Naive thymus-derived CD4-positive, alpha-beta T cell (primary cell): ENCODE measurements at regions not wholly inside any gene's neighbourhood (a gene's known extent, or its start where the extent isn't known, plus 50 kb on each side); places are given as distances from the start of the nearest gene placed in this dataset.

Experiments used
- ATAC-seq: fragments of 150-1000 bp; cut with Tn5 transposase; 2 replicates; pipeline ENCODE4 v1.10.0; 2021; ENCODE audit warnings: mild to moderate bottlenecking, moderate library complexity
- CTCF ChIA-PET: fragments of 350-600 bp; sonication (Branson Sonifier 250); formaldehyde crosslinking; loops from one replicate; lab custom pipeline; 2021; ENCODE audit warnings: antibody characterized with exemption; lab: Charles Lee
- POLR2A ChIA-PET: fragments of 350-600 bp; sonication (Branson Sonifier 250); formaldehyde crosslinking; loops from one replicate; lab custom pipeline; 2021; ENCODE audit warnings: antibody characterized with exemption, inconsistent platforms; lab: Charles Lee
- DNase-seq, 9 donors: peaks; one replicate each; pipeline versions ENCODE4 v3.0.0 to v3.0.0-alpha.2; 2020 to 2022; ENCODE audit warnings: mixed read lengths in 1 of 9
- H3K27ac ChIP-seq: one replicate; pipeline ENCODE4 v1.7.0; 2013; ENCODE audit warnings: mild to moderate bottlenecking, low read depth, low read length, moderate library complexity
- H3K27me3 ChIP-seq, 2 donors: one replicate each; pipeline ENCODE4 v1.7.0; 2013; ENCODE audit warnings: low read length in 2 of 2, mild to moderate bottlenecking in 2 of 2, moderate library complexity in 2 of 2; ENCODE audit not compliant: control insufficient read depth in 2 of 2, insufficient read depth in 2 of 2
- H3K36me3 ChIP-seq, 3 experiments: 1 replicate in 2 of 3; 2 replicates in 1 of 3; pipeline ENCODE4 v1.7.0; 2013; ENCODE audit warnings: low read length in 3 of 3, mild to moderate bottlenecking in 3 of 3, moderate library complexity in 1 of 3; ENCODE audit not compliant: insufficient read depth in 3 of 3, control insufficient read depth in 2 of 3
- H3K4me1 ChIP-seq, 2 donors: one replicate each; pipeline ENCODE4 v1.7.0; 2013; ENCODE audit warnings: low read length in 2 of 2, mild to moderate bottlenecking in 2 of 2, moderate library complexity in 1 of 2; ENCODE audit not compliant: control insufficient read depth in 2 of 2, insufficient read depth in 2 of 2
- H3K4me3 ChIP-seq: 2 replicates; pipeline ENCODE4 v1.7.0; 2013; ENCODE audit warnings: mild to moderate bottlenecking, low read length
- H3K9me3 ChIP-seq, 3 experiments: 1 replicate in 2 of 3; 2 replicates in 1 of 3; pipeline ENCODE4 v1.7.0; 2013; ENCODE audit warnings: low read length in 3 of 3; ENCODE audit not compliant: control insufficient read depth in 2 of 3
- H3K27ac Mint-ChIP-seq, 9 donors: one replicate each; pipeline ENCODE4 v1.8.0; 2020 to 2022; ENCODE audit warnings: mixed read lengths in 9 of 9, mild to moderate bottlenecking in 8 of 9, moderate library complexity in 5 of 9, inconsistent platforms in 2 of 9
- H3K27me3 Mint-ChIP-seq, 5 donors: one replicate each; pipeline ENCODE4 v1.8.0; 2021 to 2022; ENCODE audit warnings: mixed read lengths in 5 of 5, mild to moderate bottlenecking in 1 of 5
- H3K36me3 Mint-ChIP-seq, 5 donors: one replicate each; pipeline ENCODE4 v1.8.0; 2020 to 2022; ENCODE audit warnings: mixed read lengths in 5 of 5, mild to moderate bottlenecking in 3 of 5, inconsistent platforms in 1 of 5
- H3K4me1 Mint-ChIP-seq, 7 donors: one replicate each; pipeline ENCODE4 v1.8.0; 2020 to 2022; ENCODE audit warnings: mixed read lengths in 7 of 7, mild to moderate bottlenecking in 3 of 7, inconsistent platforms in 1 of 7
- H3K4me3 Mint-ChIP-seq, 10 donors: one replicate each; pipeline ENCODE4 v1.8.0; 2020 to 2022; ENCODE audit warnings: mild to moderate bottlenecking in 10 of 10, mixed read lengths in 10 of 10, moderate library complexity in 6 of 10, inconsistent platforms in 2 of 10
- H3K9me3 Mint-ChIP-seq, 11 donors: one replicate each; pipeline ENCODE4 v1.8.0; 2020 to 2022; ENCODE audit warnings: mixed read lengths in 11 of 11, mild to moderate bottlenecking in 4 of 11, inconsistent platforms in 1 of 11, moderate library complexity in 1 of 11
- intact Hi-C, 2 donors: fragments of 100-400 bp; cut with micrococcal nuclease; formaldehyde crosslinking; loops; one replicate each; pipeline ENCODE4 v1.15.1; 2023

DNA sequence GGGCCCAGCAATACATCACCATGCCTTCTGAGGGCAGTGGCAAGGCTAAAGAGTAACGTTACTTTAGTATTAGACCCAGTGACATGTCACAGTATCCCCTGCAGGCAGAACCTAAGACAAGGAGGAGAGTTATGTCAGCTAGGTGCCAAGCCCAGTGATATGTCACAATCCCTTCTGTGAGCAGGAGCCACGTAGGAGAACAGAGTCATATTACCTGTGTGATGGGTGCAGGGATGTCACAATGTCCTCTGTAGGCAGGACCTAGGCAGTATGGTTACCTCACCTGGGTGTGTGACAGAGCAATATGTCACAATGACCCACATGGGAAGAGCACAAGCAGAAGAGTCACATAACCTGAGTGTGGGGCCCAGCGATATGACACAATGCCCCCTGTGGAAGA, 121.8 kb downstream of the ZNF675 start:
- H3K4me3 ChIP-seq = no peak overlapping the region
- intact Hi-C loops = no loop called here
- H3K4me1 ChIP-seq = no peaks in the 10 kb centered on the region
- H3K4me3 Mint-ChIP-seq = no peak overlapping the region
- DNase-seq (no peak), ATAC-seq (no peak)
- H3K36me3 ChIP-seq = no peaks in the 10 kb centered on the region
- no peaks in the 10 kb centered on the region for H3K27me3 Mint-ChIP-seq
- H3K4me1 Mint-ChIP-seq = no peaks in the 10 kb centered on the region
- peaks cover 14 to 83% (median 51%) of the 10 kb centered on the region in 11 donors for H3K9me3 Mint-ChIP-seq
- H3K9me3 ChIP-seq = peaks cover 0 to 22% (median 0%) of the 10 kb centered on the region in 3 experiments
- ChIA-PET POLR2A (no interaction called here), CTCF (no interaction called here)
- H3K27ac Mint-ChIP-seq = no peak overlapping the region
- H3K27me3 ChIP-seq = no peaks in the 10 kb centered on the region
- H3K36me3 Mint-ChIP-seq = peaks cover 5 to 16% (median 5%) of the 10 kb centered on the region in 5 donors
- no peak overlapping the region for H3K27ac ChIP-seq

DNA sequence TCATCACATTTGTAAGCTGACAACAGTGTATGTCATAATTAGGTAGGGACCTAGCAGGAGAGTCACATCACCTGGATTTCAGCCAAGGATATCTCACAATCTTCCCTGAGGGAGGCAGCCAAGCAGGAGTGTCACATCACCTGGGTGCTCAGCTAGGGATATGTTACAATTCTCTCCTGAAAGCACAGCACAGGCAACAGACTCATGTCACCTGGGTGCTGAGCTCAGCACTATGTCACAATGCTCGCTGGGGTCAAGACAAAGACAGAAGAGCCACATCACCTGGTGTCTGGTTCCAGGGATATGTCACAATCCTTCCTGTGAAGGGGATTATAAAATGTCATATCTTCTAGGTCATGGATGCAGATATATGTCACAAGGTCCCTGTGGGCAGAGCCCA, 123.7 kb downstream of the ZNF675 start:
- peaks cover 19 to 82% (median 47%) of the 10 kb centered on the region in 11 donors for H3K9me3 Mint-ChIP-seq
- H3K4me1 Mint-ChIP-seq = no peaks in the 10 kb centered on the region
- ChIA-PET POLR2A (no interaction called here), CTCF (no interaction called here)
- Histone ChIP-seq H3K4me1 (no peaks in the 10 kb centered on the region), H3K36me3 (no peaks in the 10 kb centered on the region), H3K9me3 (peaks cover 0 to 13% (median 0%) of the 10 kb centered on the region in 3 experiments), H3K4me3 (no peak overlapping the region), H3K27me3 (no peaks in the 10 kb centered on the region), H3K27ac (no peak overlapping the region)
- H3K36me3 Mint-ChIP-seq = peaks cover 2 to 19% (median 5%) of the 10 kb centered on the region in 5 donors
- H3K4me3 Mint-ChIP-seq = no peak overlapping the region
- no peak for ATAC-seq
- no peak overlapping the region for H3K27ac Mint-ChIP-seq
- no peak for DNase-seq
- intact Hi-C loops = no loop called here
- no peaks in the 10 kb centered on the region for H3K27me3 Mint-ChIP-seq

DNA sequence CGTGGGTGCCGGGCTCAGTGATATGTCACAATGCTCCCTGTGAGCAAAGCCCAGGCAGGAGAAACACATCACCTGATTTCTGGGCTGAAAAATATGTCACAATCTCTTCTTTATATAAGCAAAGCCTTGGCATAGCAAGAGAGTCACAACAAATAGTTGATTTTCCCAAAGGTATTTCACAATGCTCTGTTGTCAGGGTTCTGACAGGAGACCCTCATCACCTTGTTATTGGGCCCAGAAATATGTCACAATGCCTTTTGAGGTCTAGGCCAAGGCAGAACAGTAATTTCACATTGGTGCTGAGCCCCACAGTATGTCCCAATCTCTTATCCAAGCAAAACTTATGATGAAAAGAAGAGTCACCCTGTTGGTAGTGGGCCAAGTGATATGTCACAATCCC, 125.7 kb downstream of the ZNF675 start:
- Histone ChIP-seq H3K27ac (no peak overlapping the region), H3K4me3 (no peak overlapping the region), H3K9me3 (peaks cover 0 to 5% (median 0%) of the 10 kb centered on the region in 3 experiments), H3K36me3 (no peaks in the 10 kb centered on the region), H3K4me1 (no peaks in the 10 kb centered on the region), H3K27me3 (no peaks in the 10 kb centered on the region)
- ATAC-seq (no peak), DNase-seq (no peak)
- H3K27me3 Mint-ChIP-seq = no peaks in the 10 kb centered on the region
- peaks cover 0 to 19% (median 0%) of the 10 kb centered on the region in 5 donors for H3K36me3 Mint-ChIP-seq
- intact Hi-C loops = no loop called here
- ChIA-PET POLR2A (no interaction called here), CTCF (no interaction called here)
- no peak overlapping the region for H3K4me3 Mint-ChIP-seq
- H3K4me1 Mint-ChIP-seq = no peaks in the 10 kb centered on the region
- no peak overlapping the region for H3K27ac Mint-ChIP-seq
- H3K9me3 Mint-ChIP-seq = peaks cover 20 to 72% (median 38%) of the 10 kb centered on the region in 11 donors

DNA sequence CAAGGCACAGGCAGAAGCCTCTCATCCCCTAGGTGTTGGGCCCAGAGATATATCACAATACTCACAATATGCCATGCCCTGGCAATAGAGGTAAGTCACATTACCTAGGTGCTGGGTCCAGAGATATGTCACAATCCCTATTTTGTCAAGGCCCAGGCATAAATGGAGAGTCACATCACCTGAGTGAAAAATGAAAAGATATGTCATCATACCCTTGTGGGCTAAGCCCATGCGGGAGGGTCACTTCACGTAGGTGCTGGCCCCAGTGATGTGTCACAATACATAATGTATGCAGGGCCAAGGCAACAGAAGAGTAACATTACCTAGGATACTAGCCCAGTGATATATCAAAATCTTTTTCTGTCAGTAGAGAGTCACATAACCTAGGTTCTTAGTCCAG, 127.0 kb downstream of the ZNF675 start:
- no peaks in the 10 kb centered on the region for H3K4me1 Mint-ChIP-seq
- no peak overlapping the region for H3K27ac ChIP-seq
- peaks cover 0 to 14% (median 0%) of the 10 kb centered on the region in 5 donors for H3K36me3 Mint-ChIP-seq
- DNase-seq = no peak
- intact Hi-C loops = no loop called here
- H3K4me1 ChIP-seq = no peaks in the 10 kb centered on the region
- H3K27me3 Mint-ChIP-seq = no peaks in the 10 kb centered on the region
- H3K27ac Mint-ChIP-seq = no peak overlapping the region
- H3K36me3 ChIP-seq = no peaks in the 10 kb centered on the region
- peak; percentile 8 for ATAC-seq
- H3K9me3 ChIP-seq = peaks cover 0 to 5% (median 0%) of the 10 kb centered on the region in 3 experiments
- H3K4me3 Mint-ChIP-seq = no peak overlapping the region
- H3K9me3 Mint-ChIP-seq = peaks cover 14 to 71% (median 28%) of the 10 kb centered on the region in 11 donors
- H3K4me3 ChIP-seq = no peak overlapping the region
- no peaks in the 10 kb centered on the region for H3K27me3 ChIP-seq
- CTCF ChIA-PET = no interaction called here
- POLR2A ChIA-PET = no interaction called here

DNA sequence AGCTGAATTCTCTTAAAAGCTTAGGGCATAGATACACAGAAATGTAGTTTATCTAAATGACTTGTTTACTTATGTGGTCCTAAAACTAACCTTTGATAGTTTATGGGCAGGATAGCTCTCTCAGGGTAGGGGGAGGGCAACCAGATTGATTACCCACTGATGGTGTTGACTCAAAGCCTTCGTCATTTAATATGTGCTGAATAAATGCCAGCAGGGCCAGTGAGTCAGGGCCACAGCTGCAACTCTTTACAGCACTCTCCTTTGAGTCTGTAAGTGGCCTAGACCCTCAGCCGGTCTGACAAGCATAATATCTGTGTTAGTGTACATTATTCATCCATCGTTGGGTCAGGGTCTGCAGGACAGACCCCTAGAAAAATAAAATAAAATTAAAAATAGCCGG, 128.5 kb downstream of the ZNF675 start:
- Mint-ChIP-seq H3K4me1 (no peaks in the 10 kb centered on the region), H3K4me3 (no peak overlapping the region), H3K27ac (no peak overlapping the region), H3K36me3 (peaks cover 0 to 4% (median 0%) of the 10 kb centered on the region in 5 donors), H3K27me3 (no peaks in the 10 kb centered on the region), H3K9me3 (peaks cover 5 to 56% (median 14%) of the 10 kb centered on the region in 11 donors)
- ChIA-PET CTCF (no interaction called here), POLR2A (no interaction called here)
- DNase-seq = no peak
- Histone ChIP-seq H3K27ac (no peak overlapping the region), H3K27me3 (no peaks in the 10 kb centered on the region), H3K9me3 (peaks cover 0 to 5% (median 0%) of the 10 kb centered on the region in 3 experiments), H3K36me3 (no peaks in the 10 kb centered on the region), H3K4me3 (no peak overlapping the region), H3K4me1 (no peaks in the 10 kb centered on the region)
- intact Hi-C loops = no loop called here
- no peak for ATAC-seq

DNA sequence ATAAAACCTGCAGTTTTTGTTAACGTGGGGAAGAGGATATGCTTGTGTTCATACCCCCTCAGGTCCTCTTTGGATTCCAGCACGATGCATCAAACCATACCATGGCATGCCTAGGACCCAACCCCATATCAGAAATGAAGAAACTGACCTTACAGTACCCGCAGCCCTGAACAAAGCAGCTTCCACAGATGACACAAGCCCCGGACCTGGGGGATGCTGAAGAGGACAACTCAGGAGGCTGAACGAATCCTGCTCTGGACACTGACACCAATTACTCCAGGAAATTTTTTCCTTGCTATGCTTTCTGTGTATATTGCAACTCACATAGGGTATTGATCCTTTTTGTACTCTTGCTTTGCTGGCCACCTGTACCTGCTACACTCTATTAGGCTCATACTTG, 129.6 kb downstream of the ZNF675 start:
- H3K27me3 Mint-ChIP-seq = no peaks in the 10 kb centered on the region
- no peaks in the 10 kb centered on the region for H3K4me1 Mint-ChIP-seq

DNA sequence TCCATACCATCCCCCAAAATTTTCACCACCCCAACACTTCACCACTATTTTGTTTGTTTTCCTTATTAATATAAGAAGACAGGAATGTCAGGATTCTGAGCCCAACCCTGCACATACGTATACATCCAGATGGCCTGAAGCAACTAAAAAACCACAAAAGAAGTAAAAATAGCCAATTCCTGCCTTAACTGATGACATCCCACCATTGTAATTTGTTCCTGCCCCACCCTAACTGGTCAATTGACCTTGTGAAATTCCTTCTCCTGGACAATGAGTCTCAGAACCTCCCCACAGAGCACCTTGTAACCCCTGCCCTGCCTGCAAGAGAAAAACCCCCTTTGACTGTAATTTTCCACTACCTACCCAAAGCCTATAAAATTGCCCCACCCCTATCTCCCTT, 132.5 kb downstream of the ZNF675 start:
- H3K4me3 Mint-ChIP-seq = no peak overlapping the region
- Histone ChIP-seq H3K27ac (no peak overlapping the region), H3K27me3 (no peaks in the 10 kb centered on the region), H3K4me1 (no peaks in the 10 kb centered on the region), H3K9me3 (peaks cover 0 to 16% (median 0%) of the 10 kb centered on the region in 3 experiments), H3K36me3 (no peaks in the 10 kb centered on the region), H3K4me3 (no peak overlapping the region)
- H3K36me3 Mint-ChIP-seq = no peaks in the 10 kb centered on the region
- no peak for ATAC-seq
- ChIA-PET POLR2A (no interaction called here), CTCF (no interaction called here)
- no peaks in the 10 kb centered on the region for H3K27me3 Mint-ChIP-seq
- no peak for DNase-seq
- intact Hi-C loops = no loop called here
- H3K27ac Mint-ChIP-seq = no peak overlapping the region
- H3K4me1 Mint-ChIP-seq = no peaks in the 10 kb centered on the region
- H3K9me3 Mint-ChIP-seq = peaks cover 7 to 47% (median 20%) of the 10 kb centered on the region in 11 donors

More for the DNA sequence above, 129.6 kb downstream of the ZNF675 start:
- intact Hi-C loops = no loop called here
- Histone ChIP-seq H3K4me3 (no peak overlapping the region), H3K27me3 (no peaks in the 10 kb centered on the region), H3K9me3 (peaks cover 0 to 11% (median 0%) of the 10 kb centered on the region in 3 experiments), H3K27ac (no peak overlapping the region), H3K4me1 (no peaks in the 10 kb centered on the region), H3K36me3 (no peaks in the 10 kb centered on the region)
- Mint-ChIP-seq H3K27ac (no peak overlapping the region), H3K9me3 (peaks cover 4 to 53% (median 12%) of the 10 kb centered on the region in 11 donors), H3K36me3 (peaks cover 0 to 4% (median 0%) of the 10 kb centered on the region in 5 donors), H3K4me3 (no peak overlapping the region)
- no peak for DNase-seq
- ATAC-seq = no peak
- POLR2A ChIA-PET = no interaction called here
- CTCF ChIA-PET = no interaction called here
